Pancreas (tissue), 10 donors: ENCODE measurements at regions not wholly inside any gene's neighbourhood (a gene's known extent, or its start where the extent isn't known, plus 50 kb on each side); places are given as distances from the start of the nearest gene placed in this dataset.

Source experiments
- ATAC-seq, 4 donors: fragments of 200-7000 bp; cut with Tn5 transposase; one replicate each; pipeline versions ENCODE4 v1.8.0 to v1.9.1; 2020; ENCODE audit warnings: mild to moderate bottlenecking in 4 of 4, moderate library complexity in 4 of 4
- DNase-seq, 6 donors: peaks; one replicate each; pipeline ENCODE4 v3.0.0-alpha.2; 2020
- FAIRE-seq: peaks from 2 replicates; lab custom pipeline; 2012; peaks lifted over from hg19 to GRCh38; lab: Jason Lieb, UNC
- H3K27ac ChIP-seq, 4 donors: fragments of 200-600 bp; sonication (generic); 1 replicate in 3 of 4; 2 replicates in 1 of 4; pipeline versions ENCODE4 v1.5.0 to v1.8.0; 2020
- H3K27me3 ChIP-seq, 4 donors: fragments of 200-600 bp; one replicate each; pipeline ENCODE4 v1.8.0; 2021
- H3K36me3 ChIP-seq, 3 donors: fragments of 200-600 bp; sonication (generic) in 1 of 3; one replicate each; pipeline versions ENCODE4 v1.5.0 to v1.8.0; 2020 to 2021
- H3K4me1 ChIP-seq, 3 donors: fragments of 200-600 bp; one replicate each; pipeline ENCODE4 v1.8.0; 2021
- H3K4me3 ChIP-seq, 4 donors: fragments of 200-600 bp; sonication (generic) in 2 of 4; one replicate each; pipeline versions ENCODE4 v1.5.0 to v1.8.0; 2020 to 2021
- H3K9me3 ChIP-seq, 4 donors: fragments of 200-600 bp; one replicate each; pipeline ENCODE4 v1.8.0; 2021
- WGBS, 2 donors: extraction: QIAGEN DNeasy Blood & Tissue Kit; methylation state at CpG; one replicate each; pipeline ENCODE4 v1.1.7; 2013; 5-methylcytosine and 5-hydroxymethylcytosine counted together
- intact Hi-C, 3 donors: fragments of 100-400 bp; cut with DNase I; formaldehyde crosslinking; loops; one replicate each; pipeline versions ENCODE4 v1.11.1 to v1.14.2; 2022
- TF ChIP-seq, protein P1 (sequence below), 4 donors: fragments of 200-600 bp; sonication (generic) in 3 of 4; IDR thresholded peaks; one replicate each; pipeline versions ENCODE4 v1.5.0 to v1.8.0; 2021; ENCODE audit warnings: antibody characterized with exemption in 4 of 4
- donor health status: healthy with polysubstance abuse.
- donor health status: DM: no; HTN: no; CAD: no; lungs with moderate emphysema.
- donor health status: DM: no; HTN: no; CAD: no.
- donor health status: control.
- donor health status: control.
- donor health status: Bipolar disorder and iron deficiency.
- donor health status: DM: yes; HTN: yes; CAD: no.
- donor health status: DM: no; HTN: no; CAD: no.
- donor health status: DM: no; HTN: no; CAD: no.
- donor health status: DM: yes; HTN: yes; CAD: no.

DNA sequence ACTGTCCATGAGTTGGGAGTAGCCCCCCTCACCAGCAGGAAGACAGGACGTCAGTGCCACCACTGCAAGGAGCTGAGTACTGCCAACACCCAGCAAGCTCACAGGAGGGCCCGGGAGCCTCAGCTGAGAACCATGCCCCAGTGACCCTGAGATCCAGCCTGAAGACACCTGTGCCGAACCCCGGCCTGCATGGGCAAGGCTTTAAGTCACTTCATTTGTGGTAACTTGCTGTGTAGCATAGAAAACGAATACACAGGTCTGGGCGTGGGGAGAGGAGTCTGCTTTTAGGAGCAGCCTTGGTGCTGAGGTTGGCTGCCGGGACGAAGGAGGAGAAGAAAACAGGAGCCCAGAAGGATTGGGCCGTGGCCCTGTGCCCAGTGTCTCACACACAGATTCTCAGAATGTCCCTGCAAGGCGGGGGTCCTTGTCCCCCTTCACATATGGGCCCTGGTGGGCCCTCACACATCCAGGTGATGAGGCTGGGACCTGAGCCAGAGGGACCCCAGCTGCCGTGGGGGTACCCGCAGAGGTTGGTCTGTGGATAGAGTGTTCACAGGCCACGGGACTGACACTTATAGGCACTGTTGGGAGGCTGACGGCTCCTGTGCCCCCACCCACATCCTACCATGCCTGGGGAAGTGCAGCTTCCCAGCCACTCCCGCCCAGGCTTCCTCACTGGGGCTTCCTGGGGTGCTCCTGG is 85.3 kb downstream of the PLXNA1 start:
- Histone ChIP-seq H3K27ac (no peak overlapping the region), H3K27me3 (no peaks in the 10 kb centered on the region), H3K36me3 (no peaks in the 10 kb centered on the region), H3K9me3 (no peaks in the 10 kb centered on the region), H3K4me1 (no peaks in the 10 kb centered on the region), H3K4me3 (no peak overlapping the region)
- WGBS, 2 donors = 83 to 89% methylated on average over 15 of the region's 15 CpGs
- ATAC-seq (no peak), DNase-seq (peak in 2 of 6 donors; percentile 34 to 40), FAIRE-seq (no peak)
- intact Hi-C loops = no loop called here
- TF ChIP-seq, protein P1, sequence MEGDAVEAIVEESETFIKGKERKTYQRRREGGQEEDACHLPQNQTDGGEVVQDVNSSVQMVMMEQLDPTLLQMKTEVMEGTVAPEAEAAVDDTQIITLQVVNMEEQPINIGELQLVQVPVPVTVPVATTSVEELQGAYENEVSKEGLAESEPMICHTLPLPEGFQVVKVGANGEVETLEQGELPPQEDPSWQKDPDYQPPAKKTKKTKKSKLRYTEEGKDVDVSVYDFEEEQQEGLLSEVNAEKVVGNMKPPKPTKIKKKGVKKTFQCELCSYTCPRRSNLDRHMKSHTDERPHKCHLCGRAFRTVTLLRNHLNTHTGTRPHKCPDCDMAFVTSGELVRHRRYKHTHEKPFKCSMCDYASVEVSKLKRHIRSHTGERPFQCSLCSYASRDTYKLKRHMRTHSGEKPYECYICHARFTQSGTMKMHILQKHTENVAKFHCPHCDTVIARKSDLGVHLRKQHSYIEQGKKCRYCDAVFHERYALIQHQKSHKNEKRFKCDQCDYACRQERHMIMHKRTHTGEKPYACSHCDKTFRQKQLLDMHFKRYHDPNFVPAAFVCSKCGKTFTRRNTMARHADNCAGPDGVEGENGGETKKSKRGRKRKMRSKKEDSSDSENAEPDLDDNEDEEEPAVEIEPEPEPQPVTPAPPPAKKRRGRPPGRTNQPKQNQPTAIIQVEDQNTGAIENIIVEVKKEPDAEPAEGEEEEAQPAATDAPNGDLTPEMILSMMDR (IDR thresholded peaks at IDR 0.05) = no peak

DNA sequence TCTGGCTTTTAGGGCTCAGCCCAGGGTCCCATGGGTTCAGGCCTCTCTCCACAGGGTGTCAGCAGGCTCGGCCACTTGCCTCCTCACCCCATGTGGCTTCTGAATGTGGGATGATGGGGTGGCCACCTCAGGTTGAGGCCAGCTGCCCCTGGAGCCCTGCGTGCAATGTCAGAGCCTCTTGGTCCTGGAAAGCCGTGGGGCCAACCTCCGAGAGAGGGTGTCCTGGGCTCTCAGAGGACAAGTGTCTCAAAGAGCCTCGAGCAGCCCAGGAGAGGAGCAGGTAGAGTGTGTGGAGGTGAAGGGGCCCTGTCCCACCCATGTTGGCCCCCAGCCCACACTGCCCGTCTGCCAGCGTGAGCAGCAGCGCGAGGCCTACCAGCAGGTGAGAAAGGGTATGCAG is 86.0 kb downstream of the PLXNA1 start:
- FAIRE-seq (no peak), ATAC-seq (no peak), DNase-seq (peak in 1 of 6 donors; percentile 45)
- Histone ChIP-seq H3K36me3 (no peaks in the 10 kb centered on the region), H3K9me3 (no peaks in the 10 kb centered on the region), H3K27me3 (no peaks in the 10 kb centered on the region), H3K4me3 (no peak overlapping the region), H3K4me1 (no peaks in the 10 kb centered on the region), H3K27ac (no peak overlapping the region)
- intact Hi-C loops = no loop called here
- TF ChIP-seq, protein P1 (IDR thresholded peaks at IDR 0.05) = no peak
- 82 to 87% methylated on average over 9 of the region's 9 CpGs for WGBS, 2 donors

DNA sequence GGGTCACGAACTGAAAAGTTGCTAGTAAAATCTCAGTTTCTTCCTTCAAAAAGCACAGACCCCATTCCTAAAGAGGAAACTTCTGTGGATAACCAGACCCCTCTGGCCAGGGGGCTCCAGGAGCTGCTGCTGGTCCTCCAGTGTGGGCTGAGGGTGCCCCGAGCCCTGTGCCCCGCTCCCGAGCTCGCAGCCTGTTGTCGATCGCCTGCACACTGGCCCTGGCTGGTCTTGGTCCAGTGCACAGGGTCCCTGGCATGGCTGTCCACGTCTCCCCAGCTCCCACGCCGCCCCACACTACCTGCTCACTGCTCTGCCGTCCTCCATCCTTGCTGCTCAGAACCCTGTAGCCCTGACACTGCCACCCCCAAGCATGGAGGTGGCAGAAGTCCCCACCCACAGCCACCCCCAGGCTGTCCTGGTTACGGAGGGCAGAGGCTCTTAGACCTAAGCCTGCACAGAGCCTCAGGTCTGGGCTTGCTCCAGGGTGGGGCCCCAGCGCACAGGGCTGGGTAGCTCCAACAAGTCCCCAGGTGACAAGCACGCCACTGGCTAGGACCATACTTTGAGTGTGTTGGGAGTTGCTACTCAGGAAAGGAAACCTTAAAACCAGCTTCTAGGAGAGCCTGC is 87.0 kb downstream of the PLXNA1 start:
- Histone ChIP-seq H3K9me3 (no peaks in the 10 kb centered on the region), H3K36me3 (no peaks in the 10 kb centered on the region), H3K27me3 (no peaks in the 10 kb centered on the region), H3K4me3 (no peak overlapping the region), H3K4me1 (no peaks in the 10 kb centered on the region), H3K27ac (no peak overlapping the region)
- no peak for ATAC-seq
- no peak for FAIRE-seq
- intact Hi-C loops = no loop called here
- TF ChIP-seq, protein P1 (IDR thresholded peaks at IDR 0.05) = no peak
- 87 to 90% methylated on average over 14 of the region's 14 CpGs for WGBS, 2 donors
- peak in 2 of 6 donors; percentile 40 to 50 for DNase-seq

DNA sequence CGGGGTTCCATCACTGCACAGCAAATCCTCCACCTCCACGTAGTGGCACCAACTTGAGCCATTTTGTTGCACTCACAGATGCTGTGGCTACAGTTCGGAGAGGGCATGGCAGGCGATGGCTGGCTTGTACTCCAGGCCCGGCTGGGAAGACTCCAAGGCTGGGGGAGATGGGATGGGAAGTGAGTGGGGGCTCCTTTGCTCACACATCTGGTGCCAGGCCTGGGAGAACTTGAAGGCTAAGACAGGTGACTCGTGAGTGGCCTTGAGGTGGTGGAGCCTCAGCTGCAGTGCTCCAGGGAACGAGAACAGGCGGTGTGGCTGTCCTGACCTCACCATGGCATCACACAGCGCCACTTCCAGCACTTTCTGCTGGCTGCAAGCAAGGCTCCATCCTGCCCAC is 87.9 kb downstream of the PLXNA1 start:
- no peak for ATAC-seq
- WGBS, 2 donors = 76% methylated on average over 9 of the region's 9 CpGs
- H3K27me3 ChIP-seq = no peaks in the 10 kb centered on the region
- no peaks in the 10 kb centered on the region for H3K4me1 ChIP-seq
- no peaks in the 10 kb centered on the region for H3K36me3 ChIP-seq
- no peaks in the 10 kb centered on the region for H3K9me3 ChIP-seq
- no peak for FAIRE-seq
- intact Hi-C loops = no loop called here
- peak in 1 of 6 donors; percentile 27 for DNase-seq
- TF ChIP-seq, protein P1 (IDR thresholded peaks at IDR 0.05) = no peak
- H3K4me3 ChIP-seq = no peak overlapping the region
- no peak overlapping the region for H3K27ac ChIP-seq

DNA sequence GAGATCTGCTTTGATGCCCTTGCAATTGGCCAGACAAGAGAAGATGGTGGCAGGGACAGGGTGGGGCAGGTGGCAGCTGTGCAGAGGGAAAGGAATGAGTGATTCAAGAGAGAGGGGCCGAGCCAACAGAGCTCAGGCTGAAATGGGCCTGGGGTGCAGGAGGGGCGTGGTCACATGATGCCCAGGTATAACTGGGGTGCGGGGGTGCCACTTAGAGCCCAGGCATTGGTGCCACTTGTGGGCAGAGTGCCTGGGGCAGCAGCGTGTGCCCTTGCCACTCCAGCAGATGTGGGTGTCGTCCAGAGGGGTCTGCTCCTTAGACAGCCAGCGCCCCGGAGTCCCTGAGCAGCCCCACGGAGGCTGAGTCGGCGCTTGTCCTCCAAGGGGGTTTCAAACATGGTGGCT is 88.7 kb downstream of the PLXNA1 start:
- peak in 2 of 6 donors; percentile 35 to 44 for DNase-seq
- no peak for FAIRE-seq
- H3K36me3 ChIP-seq = no peaks in the 10 kb centered on the region
- no peak for ATAC-seq
- no peaks in the 10 kb centered on the region for H3K9me3 ChIP-seq
- intact Hi-C loops = no loop called here
- no peaks in the 10 kb centered on the region for H3K27me3 ChIP-seq
- H3K27ac ChIP-seq = no peak overlapping the region
- H3K4me3 ChIP-seq = no peak overlapping the region
- WGBS, 2 donors = 86 to 89% methylated on average over 10 of the region's 10 CpGs
- TF ChIP-seq, protein P1 (IDR thresholded peaks at IDR 0.05) = no peak
- H3K4me1 ChIP-seq = no peaks in the 10 kb centered on the region
